GM19397 (cell line): ENCODE measurements at regions not wholly inside any gene's neighbourhood (a gene's known extent, or its start where the extent isn't known, plus 50 kb on each side); places are given as distances from the start of the nearest gene placed in this dataset.
"Not testable (repeated sequence)": the region's sequence is repeated elsewhere in the genome, so short reads cannot be mapped to it uniquely, and the experiment has no call there.

ENCODE experiments used
- ATAC-seq: cut with Tn5 transposase; IDR thresholded peaks from one replicate; pipeline ENCODE4 v1.9.1; 2021; ENCODE audit warnings: mild to moderate bottlenecking, moderate library complexity; ENCODE audit not compliant: unreplicated experiment

- not testable (repeated sequence) for ATAC-seq
Observed at GRCh38 chr5:134471858-134472449, 53.5 kb upstream of the JADE2 start.

- no peak for ATAC-seq
Observed at GRCh38 chr5:134468921-134469400, 56.5 kb upstream of the JADE2 start.

GRCh38 chr5:134467231-134467630 is 55.5 kb upstream of the CDKN2AIPNL start:
- no peak for ATAC-seq

- ATAC-seq, result peak; percentile 19
Observed at GRCh38 chr5:134466241-134467069, 54.8 kb upstream of the CDKN2AIPNL start.

GRCh38 chr5:134465816-134466240 is 54.1 kb upstream of the CDKN2AIPNL start:
- peak; percentile 61 for ATAC-seq

GRCh38 chr5:134464988-134465815 is 53.5 kb upstream of the CDKN2AIPNL start:
- ATAC-seq, result no peak

GRCh38 chr5:134463991-134464760 is 52.5 kb upstream of the CDKN2AIPNL start:
- no peak for ATAC-seq

- no peak for ATAC-seq
Observed at GRCh38 chr5:134463176-134463720, 51.6 kb upstream of the CDKN2AIPNL start.

GRCh38 chr5:134462761-134463160 is 51.1 kb upstream of the CDKN2AIPNL start:
- no peak for ATAC-seq

- ATAC-seq, result no peak
Observed at GRCh38 chr5:134462047-134462575, 50.4 kb upstream of the CDKN2AIPNL start.
